ENCODE measurements at regions not wholly inside any gene's neighbourhood (a gene's known extent, or its start where the extent isn't known, plus 50 kb on each side); places are given as distances from the start of the nearest gene placed in this dataset.
"Not testable (repeated sequence)": the region's sequence is repeated elsewhere in the genome, so short reads cannot be mapped to it uniquely, and the experiment has no call there.

DNA sequence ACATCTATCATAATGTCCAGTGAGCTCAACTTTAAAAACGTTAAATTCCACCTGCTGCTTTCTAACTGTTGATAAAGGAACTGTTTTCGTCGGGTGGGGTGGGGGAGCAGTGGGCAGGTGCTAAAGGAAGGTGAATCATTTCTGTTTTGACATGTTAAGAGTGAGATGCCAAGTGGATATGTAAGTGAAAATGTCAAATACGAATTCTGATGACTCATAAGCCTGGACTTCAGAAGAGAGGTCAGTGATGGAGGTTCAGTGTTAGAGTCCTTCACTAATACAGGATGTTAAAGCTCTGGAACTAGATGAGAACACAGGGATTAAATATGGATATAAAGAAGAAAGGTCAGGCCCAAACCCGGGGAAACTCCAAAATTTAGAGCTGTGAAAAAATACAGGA is 617.9 kb upstream of the CTNND2 start:
- Histone ChIP-seq H3K36me3 (ENCODE audit: insufficient read depth in 1 of 2, low read depth in 1 of 2) (no peaks in the 10 kb centered on the region), H3K4me1 (no peaks in the 10 kb centered on the region), H3K9me3 (no peaks in the 10 kb centered on the region), H3K4me3 (no peak overlapping the region), H3K27ac (no peak overlapping the region), H3K27me3 (ENCODE audit: insufficient read depth in 3 of 3, low read length in 2 of 3) (no peaks in the 10 kb centered on the region)
- ATAC-seq (no peak), DNase-seq (no peak)
- TF ChIP-seq, protein P1, sequence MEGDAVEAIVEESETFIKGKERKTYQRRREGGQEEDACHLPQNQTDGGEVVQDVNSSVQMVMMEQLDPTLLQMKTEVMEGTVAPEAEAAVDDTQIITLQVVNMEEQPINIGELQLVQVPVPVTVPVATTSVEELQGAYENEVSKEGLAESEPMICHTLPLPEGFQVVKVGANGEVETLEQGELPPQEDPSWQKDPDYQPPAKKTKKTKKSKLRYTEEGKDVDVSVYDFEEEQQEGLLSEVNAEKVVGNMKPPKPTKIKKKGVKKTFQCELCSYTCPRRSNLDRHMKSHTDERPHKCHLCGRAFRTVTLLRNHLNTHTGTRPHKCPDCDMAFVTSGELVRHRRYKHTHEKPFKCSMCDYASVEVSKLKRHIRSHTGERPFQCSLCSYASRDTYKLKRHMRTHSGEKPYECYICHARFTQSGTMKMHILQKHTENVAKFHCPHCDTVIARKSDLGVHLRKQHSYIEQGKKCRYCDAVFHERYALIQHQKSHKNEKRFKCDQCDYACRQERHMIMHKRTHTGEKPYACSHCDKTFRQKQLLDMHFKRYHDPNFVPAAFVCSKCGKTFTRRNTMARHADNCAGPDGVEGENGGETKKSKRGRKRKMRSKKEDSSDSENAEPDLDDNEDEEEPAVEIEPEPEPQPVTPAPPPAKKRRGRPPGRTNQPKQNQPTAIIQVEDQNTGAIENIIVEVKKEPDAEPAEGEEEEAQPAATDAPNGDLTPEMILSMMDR (IDR thresholded peaks at IDR 0.05): no peak
- WGBS, 3 donors: 73 to 78% (median 75%) methylated on average over 5 of the region's 5 CpGs
- intact Hi-C loops (cut with DNase I): no loop called here

DNA sequence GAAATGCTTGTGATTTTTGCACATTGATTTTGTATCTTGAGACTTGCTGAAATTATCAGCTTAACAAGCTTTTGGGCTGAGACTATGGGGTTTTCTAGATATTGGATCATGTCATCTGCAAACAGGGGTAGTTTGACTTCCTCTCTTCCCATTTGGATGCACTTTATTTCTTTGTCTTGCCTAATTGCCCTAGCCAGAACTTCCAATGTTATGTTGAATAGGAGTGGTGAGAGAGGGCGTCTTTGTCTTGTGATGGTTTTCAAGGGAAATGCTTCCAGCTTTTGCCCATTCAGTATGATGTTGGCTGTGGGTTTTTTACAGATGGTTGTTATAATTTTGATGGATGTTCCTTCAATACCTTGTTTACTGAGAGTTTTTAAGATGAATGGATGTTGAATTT is 600.7 kb upstream of the CTNND2 start:
- H3K9me3 ChIP-seq; intact Hi-C loops (cut with DNase I); H3K4me1 ChIP-seq; ATAC-seq; H3K4me3 ChIP-seq; H3K36me3 ChIP-seq (ENCODE audit: insufficient read depth in 1 of 2, low read depth in 1 of 2); H3K27me3 ChIP-seq (ENCODE audit: insufficient read depth in 3 of 3, low read length in 2 of 3); DNase-seq; H3K27ac ChIP-seq: not testable (repeated sequence)
- WGBS, 3 donors: 64 to 68% (median 66%) methylated on average over 1 of the region's 1 CpG

DNA sequence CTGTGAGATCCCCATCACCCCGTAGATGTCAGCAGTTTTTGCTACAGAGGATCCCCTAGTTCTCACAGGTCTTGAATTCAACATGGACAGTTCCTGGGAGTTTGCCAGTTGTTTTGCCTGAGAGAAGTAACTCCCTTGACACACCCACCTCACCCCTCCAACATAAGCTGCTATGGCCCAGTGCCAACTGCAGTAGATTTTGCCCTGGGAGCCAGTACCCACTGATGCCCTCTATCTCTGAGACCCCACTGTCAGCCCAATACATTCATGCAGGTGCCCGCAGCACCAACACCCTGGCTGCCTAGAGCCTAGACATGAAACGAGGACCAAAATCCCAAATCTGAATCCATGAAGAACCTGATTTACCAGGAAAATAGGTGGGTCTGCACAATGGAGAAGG is 583.9 kb upstream of the CTNND2 start:
- intact Hi-C loops (cut with DNase I): no loop called here

DNA sequence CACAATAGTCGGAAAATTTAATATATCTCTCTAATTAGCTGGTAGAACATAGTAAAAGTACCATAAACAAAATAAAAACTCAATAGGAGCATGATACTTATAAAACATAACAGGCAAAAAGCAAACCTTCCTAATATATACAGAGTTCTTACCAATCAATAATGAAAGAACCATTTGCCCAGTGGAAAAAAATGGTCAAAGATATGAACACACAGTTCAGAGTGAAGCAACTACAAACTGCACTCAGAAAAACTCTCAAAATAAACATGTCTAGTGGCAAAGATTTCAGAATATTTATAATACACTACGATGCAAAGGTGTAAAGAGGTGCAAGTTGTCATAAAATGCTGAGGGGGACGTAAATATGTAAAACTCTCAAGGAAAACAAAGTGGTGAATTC is 576.2 kb upstream of the CTNND2 start:
- no peak for DNase-seq
- Histone ChIP-seq H3K27me3 (ENCODE audit: insufficient read depth in 3 of 3, low read length in 2 of 3) (no peaks in the 10 kb centered on the region), H3K27ac (no peak overlapping the region), H3K4me1 (no peaks in the 10 kb centered on the region), H3K36me3 (ENCODE audit: insufficient read depth in 1 of 2, low read depth in 1 of 2) (no peaks in the 10 kb centered on the region), H3K9me3 (no peaks in the 10 kb centered on the region), H3K4me3 (no peak overlapping the region)
- WGBS, 3 donors: 72 to 75% (median 74%) methylated on average over 3 of the region's 3 CpGs
- intact Hi-C loops (cut with DNase I): loop anchor here in 1 of 2 donors (5.0 kb wide), 1 partner anchor 142 kb away; no protein-coding TSS in a partner anchor
- ATAC-seq: no peak
- TF ChIP-seq, protein P1 (IDR thresholded peaks at IDR 0.05): no peak

More for the DNA sequence above, 583.9 kb upstream of the CTNND2 start:
- DNase-seq: no peak
- no peak overlapping the region for H3K4me3 ChIP-seq
- 67 to 75% (median 72%) methylated on average over 3 of the region's 3 CpGs for WGBS, 3 donors
- no peaks in the 10 kb centered on the region for H3K9me3 ChIP-seq
- no peaks in the 10 kb centered on the region for H3K4me1 ChIP-seq
- no peak for ATAC-seq
- no peaks in the 10 kb centered on the region for H3K36me3 ChIP-seq (ENCODE audit: insufficient read depth in 1 of 2, low read depth in 1 of 2)
- TF ChIP-seq, protein P1 (IDR thresholded peaks at IDR 0.05): no peak
- no peaks in the 10 kb centered on the region for H3K27me3 ChIP-seq (ENCODE audit: insufficient read depth in 3 of 3, low read length in 2 of 3)
- no peak overlapping the region for H3K27ac ChIP-seq

DNA sequence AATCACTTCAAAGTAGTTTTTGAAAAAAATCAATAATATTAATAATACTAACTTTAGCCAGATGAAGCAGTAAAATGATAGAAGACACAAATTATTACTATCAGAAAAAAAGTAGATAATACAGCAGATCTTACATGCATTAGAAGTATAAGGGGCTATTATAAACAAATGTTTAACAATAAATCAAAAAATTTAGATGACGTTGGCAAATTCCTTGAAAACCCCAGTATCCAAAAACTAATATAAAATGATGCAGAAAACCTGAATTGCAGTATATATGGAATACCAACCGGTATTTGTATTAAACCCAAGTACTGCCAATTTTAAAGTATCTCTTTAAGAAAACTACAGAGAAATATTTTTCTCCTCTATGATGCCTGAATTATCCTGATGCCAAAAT is 573.3 kb upstream of the CTNND2 start:
- ATAC-seq (no peak), DNase-seq (no peak)
- intact Hi-C loops (cut with DNase I): no loop called here
- H3K36me3 ChIP-seq (ENCODE audit: insufficient read depth in 1 of 2, low read depth in 1 of 2): no peaks in the 10 kb centered on the region
- TF ChIP-seq, protein P1 (IDR thresholded peaks at IDR 0.05): no peak
- no peaks in the 10 kb centered on the region for H3K27me3 ChIP-seq (ENCODE audit: insufficient read depth in 3 of 3, low read length in 2 of 3)
- H3K4me3 ChIP-seq: no peak overlapping the region
- H3K9me3 ChIP-seq: no peaks in the 10 kb centered on the region
- no peaks in the 10 kb centered on the region for H3K4me1 ChIP-seq
- WGBS, 3 donors: 84 to 92% (median 87%) methylated on average over 2 of the region's 2 CpGs
- no peak overlapping the region for H3K27ac ChIP-seq
